ENCODE measurements at regions not wholly inside any gene's neighbourhood (a gene's known extent, or its start where the extent isn't known, plus 50 kb on each side); places are given as distances from the start of the nearest gene placed in this dataset.

DNA sequence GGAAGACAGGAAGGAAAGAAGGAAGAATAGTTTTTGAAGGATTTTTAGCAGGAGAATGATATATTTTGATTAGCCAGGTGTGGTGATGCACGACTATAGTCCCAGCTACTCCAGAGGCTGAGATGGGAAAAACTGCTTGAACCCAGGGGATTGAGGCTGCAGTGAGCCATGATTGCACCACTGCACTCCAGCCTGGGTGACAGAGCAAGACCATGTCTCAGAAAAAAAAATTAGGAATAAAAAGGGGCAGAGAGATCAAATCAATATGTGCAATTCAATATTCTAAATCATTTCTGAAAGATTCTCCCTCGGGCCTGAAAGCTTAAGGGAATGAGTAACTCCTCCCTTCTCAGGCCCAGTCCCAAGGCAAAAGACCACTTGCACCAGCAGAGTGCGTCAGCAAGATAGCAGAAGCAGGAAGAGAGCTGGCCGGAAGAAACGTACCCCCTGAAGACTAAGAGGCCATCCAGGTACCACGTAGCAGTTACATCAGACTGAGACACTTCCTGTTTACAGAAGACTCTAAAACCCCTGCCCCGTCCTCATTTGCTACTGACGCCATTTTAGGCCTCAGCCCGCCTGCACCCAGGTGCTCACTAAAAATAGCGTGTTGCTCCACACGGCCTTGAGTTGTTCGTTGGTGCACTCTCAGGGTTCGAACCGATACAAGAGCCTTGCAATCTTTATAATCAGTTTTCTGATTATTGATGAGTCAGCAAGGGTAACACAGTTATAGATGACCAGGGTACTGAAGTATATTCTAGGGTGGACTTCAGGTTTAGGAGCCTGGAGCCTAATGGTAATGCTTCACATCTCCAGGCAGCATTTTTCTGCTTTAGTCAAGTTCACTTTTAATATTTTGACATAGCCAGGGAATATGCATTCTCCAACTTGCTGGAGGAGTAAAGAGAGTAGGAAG, 57.7 kb upstream of the CSRP2 start:
- TF ChIP-seq, protein P1, sequence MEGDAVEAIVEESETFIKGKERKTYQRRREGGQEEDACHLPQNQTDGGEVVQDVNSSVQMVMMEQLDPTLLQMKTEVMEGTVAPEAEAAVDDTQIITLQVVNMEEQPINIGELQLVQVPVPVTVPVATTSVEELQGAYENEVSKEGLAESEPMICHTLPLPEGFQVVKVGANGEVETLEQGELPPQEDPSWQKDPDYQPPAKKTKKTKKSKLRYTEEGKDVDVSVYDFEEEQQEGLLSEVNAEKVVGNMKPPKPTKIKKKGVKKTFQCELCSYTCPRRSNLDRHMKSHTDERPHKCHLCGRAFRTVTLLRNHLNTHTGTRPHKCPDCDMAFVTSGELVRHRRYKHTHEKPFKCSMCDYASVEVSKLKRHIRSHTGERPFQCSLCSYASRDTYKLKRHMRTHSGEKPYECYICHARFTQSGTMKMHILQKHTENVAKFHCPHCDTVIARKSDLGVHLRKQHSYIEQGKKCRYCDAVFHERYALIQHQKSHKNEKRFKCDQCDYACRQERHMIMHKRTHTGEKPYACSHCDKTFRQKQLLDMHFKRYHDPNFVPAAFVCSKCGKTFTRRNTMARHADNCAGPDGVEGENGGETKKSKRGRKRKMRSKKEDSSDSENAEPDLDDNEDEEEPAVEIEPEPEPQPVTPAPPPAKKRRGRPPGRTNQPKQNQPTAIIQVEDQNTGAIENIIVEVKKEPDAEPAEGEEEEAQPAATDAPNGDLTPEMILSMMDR (IDR thresholded peaks at IDR 0.05) = no peak

DNA sequence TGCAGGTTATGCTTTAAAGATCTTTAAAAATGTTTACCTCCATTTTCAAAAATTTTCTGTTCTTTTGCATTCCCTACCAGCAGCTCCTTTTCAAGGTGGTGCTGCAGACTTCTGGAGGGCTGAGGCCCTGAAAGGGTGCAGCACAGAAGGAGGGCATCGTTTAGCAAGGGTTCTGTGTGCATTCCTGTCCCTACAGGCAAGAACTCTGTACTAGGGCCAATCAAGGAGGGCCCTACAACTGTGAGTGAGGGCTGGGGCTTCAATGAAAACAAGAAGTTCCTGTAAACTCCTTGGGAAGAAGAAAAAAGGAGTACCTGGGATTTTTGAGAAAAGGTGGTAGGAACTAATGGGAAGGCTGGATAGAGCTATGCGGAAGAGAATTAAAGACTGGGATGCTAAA, 50.7 kb upstream of the CSRP2 start:
- TF ChIP-seq, protein P1 (IDR thresholded peaks at IDR 0.05) = no peak

Data from LNCAP (cell line).